ENCODE measurements at regions not wholly inside any gene's neighbourhood (a gene's known extent, or its start where the extent isn't known, plus 50 kb on each side); places are given as distances from the start of the nearest gene placed in this dataset.

DNA sequence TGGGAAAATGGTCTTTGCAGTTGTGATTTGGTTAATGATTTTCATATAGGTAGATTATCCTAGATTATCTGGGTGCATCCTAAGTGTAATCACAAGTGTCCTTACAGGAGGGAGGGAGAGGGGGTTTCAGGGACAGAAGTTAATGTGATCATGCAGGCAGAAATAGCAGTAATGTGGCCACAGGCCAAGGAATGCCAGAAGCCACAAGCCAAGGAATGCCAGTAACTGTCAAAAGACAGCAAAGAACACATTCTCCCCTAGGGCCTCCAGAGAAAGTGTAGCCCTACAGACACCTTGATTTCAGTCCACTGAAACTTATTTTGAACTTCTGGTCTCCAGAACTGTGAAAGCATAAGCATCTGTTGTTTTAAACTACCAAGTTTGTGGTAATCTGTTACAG lies 2074.5 kb downstream of the MAT2B start:
- Histone ChIP-seq H3K27me3 (no peaks in the 10 kb centered on the region), H3K4me3 (no peak overlapping the region), H3K9me3 (no peaks in the 10 kb centered on the region), H3K4me1 (no peaks in the 10 kb centered on the region), H3K27ac (no peak overlapping the region), H3K36me3 (replicated peaks in 1 of 2; ENCODE audit: insufficient read depth in 1 of 2, low read depth in 2 of 2) (no peaks in the 10 kb centered on the region)
- ATAC-seq (no peak), DNase-seq (no peak)
- TF ChIP-seq POLR2A (IDR thresholded peaks at IDR 0.05): no peak
- TF ChIP-seq, protein P1, sequence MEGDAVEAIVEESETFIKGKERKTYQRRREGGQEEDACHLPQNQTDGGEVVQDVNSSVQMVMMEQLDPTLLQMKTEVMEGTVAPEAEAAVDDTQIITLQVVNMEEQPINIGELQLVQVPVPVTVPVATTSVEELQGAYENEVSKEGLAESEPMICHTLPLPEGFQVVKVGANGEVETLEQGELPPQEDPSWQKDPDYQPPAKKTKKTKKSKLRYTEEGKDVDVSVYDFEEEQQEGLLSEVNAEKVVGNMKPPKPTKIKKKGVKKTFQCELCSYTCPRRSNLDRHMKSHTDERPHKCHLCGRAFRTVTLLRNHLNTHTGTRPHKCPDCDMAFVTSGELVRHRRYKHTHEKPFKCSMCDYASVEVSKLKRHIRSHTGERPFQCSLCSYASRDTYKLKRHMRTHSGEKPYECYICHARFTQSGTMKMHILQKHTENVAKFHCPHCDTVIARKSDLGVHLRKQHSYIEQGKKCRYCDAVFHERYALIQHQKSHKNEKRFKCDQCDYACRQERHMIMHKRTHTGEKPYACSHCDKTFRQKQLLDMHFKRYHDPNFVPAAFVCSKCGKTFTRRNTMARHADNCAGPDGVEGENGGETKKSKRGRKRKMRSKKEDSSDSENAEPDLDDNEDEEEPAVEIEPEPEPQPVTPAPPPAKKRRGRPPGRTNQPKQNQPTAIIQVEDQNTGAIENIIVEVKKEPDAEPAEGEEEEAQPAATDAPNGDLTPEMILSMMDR (IDR thresholded peaks at IDR 0.05): no peak
- intact Hi-C loops (cut with DNase I): no loop called here

DNA sequence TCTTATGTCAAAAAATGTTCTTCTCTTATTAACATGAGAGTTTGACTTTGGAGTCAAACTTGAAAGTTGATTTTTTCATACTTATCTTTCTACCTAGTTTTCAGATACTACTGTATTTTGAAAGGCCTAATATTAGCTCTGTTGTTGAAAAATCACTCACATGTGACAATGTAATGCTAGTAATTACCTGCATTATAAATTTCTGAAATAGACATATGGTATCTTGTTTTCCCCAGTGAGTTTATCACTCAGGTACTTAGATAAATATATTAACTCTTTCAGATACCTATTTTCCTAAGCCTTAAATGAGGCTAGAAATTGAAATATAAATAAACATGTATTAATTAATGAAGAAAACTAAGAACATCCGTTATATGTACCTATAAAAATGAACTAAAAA lies 2089.3 kb downstream of the MAT2B start:
- Histone ChIP-seq H3K4me1 (no peaks in the 10 kb centered on the region), H3K27me3 (no peaks in the 10 kb centered on the region), H3K27ac (no peak overlapping the region), H3K4me3 (no peak overlapping the region), H3K9me3 (no peaks in the 10 kb centered on the region), H3K36me3 (replicated peaks in 1 of 2; ENCODE audit: insufficient read depth in 1 of 2, low read depth in 2 of 2) (no peaks in the 10 kb centered on the region)
- ATAC-seq (no peak), DNase-seq (no peak)
- TF ChIP-seq POLR2A (IDR thresholded peaks at IDR 0.05): no peak
- TF ChIP-seq, protein P1 (IDR thresholded peaks at IDR 0.05): no peak
- WGBS, 2 donors: 48 to 60% methylated on average over 1 of the region's 1 CpG
- intact Hi-C loops (cut with DNase I): no loop called here

DNA sequence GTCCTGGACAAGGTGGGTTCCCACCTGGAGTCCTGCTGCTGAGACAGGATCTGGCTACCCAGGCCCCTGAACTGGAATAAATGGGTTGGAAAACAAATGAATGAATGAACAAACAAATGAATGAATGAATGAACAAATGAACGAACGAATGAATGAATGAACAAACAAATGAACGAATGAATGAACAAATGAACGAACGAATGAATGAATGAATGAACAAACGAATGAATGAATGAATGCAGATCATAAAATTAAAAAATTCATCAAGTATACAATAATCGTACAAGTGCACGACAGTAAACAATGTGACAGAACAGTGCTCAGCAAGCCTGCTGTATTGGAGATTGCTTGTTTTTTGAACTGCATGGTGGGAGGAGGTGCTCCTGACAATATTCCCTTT lies 2097.1 kb downstream of the MAT2B start:
- 42 to 45% methylated on average over 8 of the region's 8 CpGs for whole genome bisulfite sequencing, 2 donors
- no peak overlapping the region for H3K27ac ChIP-seq

DNA sequence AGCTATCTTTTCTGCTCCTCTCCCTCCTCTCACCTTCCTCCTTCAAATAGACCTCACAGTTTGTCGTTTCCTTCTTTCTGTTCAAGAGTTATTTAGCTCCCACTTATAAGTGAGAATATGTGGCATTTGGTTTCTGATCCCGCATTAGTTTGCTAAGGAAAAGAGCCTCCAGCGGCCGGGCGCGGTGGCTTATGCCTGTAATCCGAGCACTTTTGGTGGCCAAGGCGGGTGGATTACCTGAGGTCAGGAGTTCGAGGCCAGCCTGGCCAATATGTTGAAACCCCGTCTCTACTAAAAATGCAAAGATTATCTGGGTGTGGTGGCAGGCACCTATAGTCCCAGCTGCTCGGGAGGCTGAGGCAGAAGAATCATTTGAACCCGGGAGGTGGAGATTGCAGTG lies 2101.6 kb downstream of the MAT2B start:
- 87 to 93% methylated on average over 12 of the region's 12 CpGs for WGBS, 2 donors
- no peak overlapping the region for H3K4me3 ChIP-seq
- TF ChIP-seq POLR2A (IDR thresholded peaks at IDR 0.05): no peak
- TF ChIP-seq, protein P1 (IDR thresholded peaks at IDR 0.05): no peak

More for the DNA sequence above, 2097.1 kb downstream of the MAT2B start:
- intact Hi-C loops (cut with DNase I): no loop called here
- no peak overlapping the region for H3K4me3 ChIP-seq
- no peaks in the 10 kb centered on the region for H3K4me1 ChIP-seq
- H3K27me3 ChIP-seq: no peaks in the 10 kb centered on the region
- H3K36me3 ChIP-seq (replicated peaks in 1 of 2; ENCODE audit: insufficient read depth in 1 of 2, low read depth in 2 of 2): no peaks in the 10 kb centered on the region
- ATAC-seq (no peak), DNase-seq (no peak)
- TF ChIP-seq POLR2A (IDR thresholded peaks at IDR 0.05): no peak
- TF ChIP-seq, protein P1 (IDR thresholded peaks at IDR 0.05): no peak
- no peaks in the 10 kb centered on the region for H3K9me3 ChIP-seq

DNA sequence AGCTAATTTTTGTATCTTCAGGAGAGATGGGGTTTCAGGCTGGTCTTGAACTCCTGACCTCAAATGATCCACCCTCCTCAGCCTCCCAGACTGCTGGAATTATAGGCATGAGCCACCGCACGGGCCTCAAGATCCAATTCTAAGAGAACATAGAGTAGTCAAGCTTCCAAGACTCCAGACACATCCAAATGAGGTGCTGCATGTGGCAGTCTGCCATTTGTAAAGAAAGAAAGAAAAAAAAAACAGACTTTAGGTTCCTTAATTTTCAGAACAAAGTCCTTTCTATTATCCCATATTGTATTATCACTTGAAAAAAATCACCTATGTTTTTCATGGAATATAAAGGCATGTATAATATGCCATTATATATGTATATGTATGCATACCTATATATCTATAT lies 2104.5 kb downstream of the MAT2B start:
- no peaks in the 10 kb centered on the region for H3K27me3 ChIP-seq
- TF ChIP-seq POLR2A (IDR thresholded peaks at IDR 0.05): no peak
- TF ChIP-seq, protein P1 (IDR thresholded peaks at IDR 0.05): no peak
- 75 to 84% methylated on average over 2 of the region's 2 CpGs for WGBS, 2 donors
- H3K27ac ChIP-seq: no peak overlapping the region
- intact Hi-C loops (cut with DNase I): no loop called here
- ATAC-seq (no peak), DNase-seq (no peak)
- H3K4me3 ChIP-seq: no peak overlapping the region
- no peaks in the 10 kb centered on the region for H3K36me3 ChIP-seq (replicated peaks in 1 of 2; ENCODE audit: insufficient read depth in 1 of 2, low read depth in 2 of 2)
- H3K4me1 ChIP-seq: no peaks in the 10 kb centered on the region
- H3K9me3 ChIP-seq: no peaks in the 10 kb centered on the region

More for the DNA sequence above, 2101.6 kb downstream of the MAT2B start:
- Histone ChIP-seq H3K27ac (no peak overlapping the region), H3K27me3 (no peaks in the 10 kb centered on the region), H3K4me1 (no peaks in the 10 kb centered on the region), H3K36me3 (replicated peaks in 1 of 2; ENCODE audit: insufficient read depth in 1 of 2, low read depth in 2 of 2) (no peaks in the 10 kb centered on the region), H3K9me3 (no peaks in the 10 kb centered on the region)
- intact Hi-C loops (cut with DNase I): no loop called here
- DNase-seq (no peak), ATAC-seq (no peak)
